Ectodermal cell (in vitro differentiated cells): ENCODE measurements at regions not wholly inside any gene's neighbourhood (a gene's known extent, or its start where the extent isn't known, plus 50 kb on each side); places are given as distances from the start of the nearest gene placed in this dataset.

Source experiments
- H3K27ac ChIP-seq: 2 replicates; pipeline ENCODE4 v1.7.0; 2013; ENCODE audit warnings: mild to moderate bottlenecking, low read depth, low read length; ENCODE audit not compliant: insufficient read depth, poor library complexity, severe bottlenecking
- H3K27me3 ChIP-seq: 2 replicates; pipeline ENCODE4 v1.7.0; 2013; ENCODE audit warnings: mild to moderate bottlenecking, low read length; ENCODE audit not compliant: insufficient read depth, control insufficient read depth, poor library complexity, severe bottlenecking
- H3K36me3 ChIP-seq: one replicate; pipeline ENCODE4 v1.7.0; 2013; ENCODE audit warnings: low read length; ENCODE audit not compliant: control insufficient read depth, insufficient read depth
- H3K4me1 ChIP-seq: one replicate; pipeline ENCODE4 v1.7.0; 2013; ENCODE audit warnings: low read length; ENCODE audit not compliant: control insufficient read depth, insufficient read depth
- H3K4me3 ChIP-seq: 2 replicates; pipeline ENCODE4 v1.7.0; 2013; ENCODE audit warnings: low read depth, low read length, control low read depth; ENCODE audit not compliant: insufficient read depth
- H3K9me3 ChIP-seq: 2 replicates; pipeline ENCODE4 v1.7.0; 2013; ENCODE audit warnings: mild to moderate bottlenecking, low read length, moderate library complexity; ENCODE audit not compliant: control insufficient read depth
- WGBS, 2 experiments: methylation state at CpG; one replicate each; pipeline ENCODE4 v1.1.7; 2013; ENCODE audit warnings: missing lambda C conversion rate in 2 of 2; 5-methylcytosine and 5-hydroxymethylcytosine counted together

GRCh38 chr2:143954844-143955243 is 565.1 kb downstream of the ZEB2 start:
- Histone ChIP-seq H3K27ac (no peak overlapping the region), H3K4me1 (no peaks in the 10 kb centered on the region), H3K4me3 (no peak overlapping the region), H3K9me3 (no peaks in the 10 kb centered on the region), H3K36me3 (no peaks in the 10 kb centered on the region), H3K27me3 (no peaks in the 10 kb centered on the region)
- 100% methylated on average over 1 of the region's 2 CpGs for WGBS, 2 experiments

- no peak overlapping the region for H3K4me3 ChIP-seq
- no peaks in the 10 kb centered on the region for H3K36me3 ChIP-seq
- H3K27me3 ChIP-seq: no peaks in the 10 kb centered on the region
- H3K9me3 ChIP-seq: no peaks in the 10 kb centered on the region
- WGBS, 2 experiments: 96 to 100% methylated on average over 1 to 4 of the region's 4 CpGs
- H3K4me1 ChIP-seq: no peaks in the 10 kb centered on the region
- H3K27ac ChIP-seq: no peak overlapping the region
These were observed 565.7 kb downstream of the ZEB2 start for GRCh38 chr2:143954186-143954585.

GRCh38 chr2:143953451-143954030 is 566.4 kb downstream of the ZEB2 start:
- Histone ChIP-seq H3K4me3 (no peak overlapping the region), H3K9me3 (no peaks in the 10 kb centered on the region), H3K27me3 (no peaks in the 10 kb centered on the region), H3K36me3 (no peaks in the 10 kb centered on the region), H3K27ac (no peak overlapping the region), H3K4me1 (no peaks in the 10 kb centered on the region)
- 87 to 92% methylated on average over 1 to 2 of the region's 2 CpGs for WGBS, 2 experiments

- no peaks in the 10 kb centered on the region for H3K9me3 ChIP-seq
- no peaks in the 10 kb centered on the region for H3K27me3 ChIP-seq
- no peaks in the 10 kb centered on the region for H3K4me1 ChIP-seq
- no peaks in the 10 kb centered on the region for H3K36me3 ChIP-seq
- no peak overlapping the region for H3K27ac ChIP-seq
- H3K4me3 ChIP-seq: no peak overlapping the region
- no CpG with 5 or more reads among the region's 1 CpG for WGBS, 2 experiments
These were observed 567.4 kb downstream of the ZEB2 start for GRCh38 chr2:143952536-143952935.

- Histone ChIP-seq H3K9me3 (no peaks in the 10 kb centered on the region), H3K4me1 (no peaks in the 10 kb centered on the region), H3K36me3 (no peaks in the 10 kb centered on the region), H3K27me3 (no peaks in the 10 kb centered on the region), H3K27ac (no peak overlapping the region), H3K4me3 (no peak overlapping the region)
- 100% methylated on average over 1 to 2 of the region's 2 CpGs for WGBS, 2 experiments
These were observed 569.2 kb downstream of the ZEB2 start for GRCh38 chr2:143950704-143951103.

GRCh38 chr2:143949121-143949848 is 570.6 kb downstream of the ZEB2 start:
- no peaks in the 10 kb centered on the region for H3K27me3 ChIP-seq
- no peaks in the 10 kb centered on the region for H3K4me1 ChIP-seq
- no peaks in the 10 kb centered on the region for H3K36me3 ChIP-seq
- H3K9me3 ChIP-seq: no peaks in the 10 kb centered on the region
- WGBS, 2 experiments: 94 to 96% methylated on average over 2 of the region's 3 CpGs
- no peak overlapping the region for H3K4me3 ChIP-seq
- H3K27ac ChIP-seq: no peak overlapping the region

- H3K9me3 ChIP-seq: no peaks in the 10 kb centered on the region
- no peaks in the 10 kb centered on the region for H3K4me1 ChIP-seq
- no peaks in the 10 kb centered on the region for H3K36me3 ChIP-seq
- H3K27me3 ChIP-seq: no peaks in the 10 kb centered on the region
- H3K27ac ChIP-seq: no peak overlapping the region
- H3K4me3 ChIP-seq: no peak overlapping the region
- WGBS, 2 experiments: 96 to 100% methylated on average over 1 to 2 of the region's 2 CpGs
These were observed 571.2 kb downstream of the ZEB2 start for GRCh38 chr2:143948710-143949109.

GRCh38 chr2:143946436-143947391 is 573.2 kb downstream of the ZEB2 start:
- 93 to 95% methylated on average over 18 of the region's 18 CpGs for WGBS, 2 experiments
- Histone ChIP-seq H3K36me3 (no peaks in the 10 kb centered on the region), H3K27ac (no peak overlapping the region), H3K9me3 (no peaks in the 10 kb centered on the region), H3K4me1 (no peaks in the 10 kb centered on the region), H3K4me3 (no peak overlapping the region), H3K27me3 (no peaks in the 10 kb centered on the region)

GRCh38 chr2:143942486-143942885 is 577.4 kb downstream of the ZEB2 start:
- Histone ChIP-seq H3K27me3 (no peaks in the 10 kb centered on the region), H3K27ac (no peak overlapping the region), H3K4me3 (no peak overlapping the region), H3K9me3 (no peaks in the 10 kb centered on the region), H3K36me3 (no peaks in the 10 kb centered on the region), H3K4me1 (peaks cover 11% of the 10 kb centered on the region)

- H3K27ac ChIP-seq: no peak overlapping the region
- H3K4me3 ChIP-seq: no peak overlapping the region
- H3K4me1 ChIP-seq: peaks cover 18% of the 10 kb centered on the region
- H3K27me3 ChIP-seq: peaks cover 11% of the 10 kb centered on the region
- H3K36me3 ChIP-seq: no peaks in the 10 kb centered on the region
- 95 to 99% methylated on average over 3 of the region's 3 CpGs for WGBS, 2 experiments
- no peaks in the 10 kb centered on the region for H3K9me3 ChIP-seq
These were observed 579.2 kb downstream of the ZEB2 start for GRCh38 chr2:143940720-143941119.
